ENCODE measurements at regions not wholly inside any gene's neighbourhood (a gene's known extent, or its start where the extent isn't known, plus 50 kb on each side); places are given as distances from the start of the nearest gene placed in this dataset.

- TF ChIP-seq POLR2A (IDR thresholded peaks at IDR 0.05; ENCODE audit: low read length): no peak
- no peak for TF ChIP-seq GATA1 (IDR thresholded peaks at IDR 0.05; ENCODE audit: low read depth, low read length)
Observed at GRCh38 chr6:22372922-22373321, 76.1 kb upstream of the PRL start.

Measured in erythroblast (primary cell).